DMS 273 treated with DMSO at 0.1 percent for 48 hours (cell line): ENCODE measurements at regions not wholly inside any gene's neighbourhood (a gene's known extent, or its start where the extent isn't known, plus 50 kb on each side); places are given as distances from the start of the nearest gene placed in this dataset.

Source experiments
- DNase-seq: peaks from one replicate; lab custom pipeline; 2025; lab: John Stamatoyannopoulos, UW

DNA sequence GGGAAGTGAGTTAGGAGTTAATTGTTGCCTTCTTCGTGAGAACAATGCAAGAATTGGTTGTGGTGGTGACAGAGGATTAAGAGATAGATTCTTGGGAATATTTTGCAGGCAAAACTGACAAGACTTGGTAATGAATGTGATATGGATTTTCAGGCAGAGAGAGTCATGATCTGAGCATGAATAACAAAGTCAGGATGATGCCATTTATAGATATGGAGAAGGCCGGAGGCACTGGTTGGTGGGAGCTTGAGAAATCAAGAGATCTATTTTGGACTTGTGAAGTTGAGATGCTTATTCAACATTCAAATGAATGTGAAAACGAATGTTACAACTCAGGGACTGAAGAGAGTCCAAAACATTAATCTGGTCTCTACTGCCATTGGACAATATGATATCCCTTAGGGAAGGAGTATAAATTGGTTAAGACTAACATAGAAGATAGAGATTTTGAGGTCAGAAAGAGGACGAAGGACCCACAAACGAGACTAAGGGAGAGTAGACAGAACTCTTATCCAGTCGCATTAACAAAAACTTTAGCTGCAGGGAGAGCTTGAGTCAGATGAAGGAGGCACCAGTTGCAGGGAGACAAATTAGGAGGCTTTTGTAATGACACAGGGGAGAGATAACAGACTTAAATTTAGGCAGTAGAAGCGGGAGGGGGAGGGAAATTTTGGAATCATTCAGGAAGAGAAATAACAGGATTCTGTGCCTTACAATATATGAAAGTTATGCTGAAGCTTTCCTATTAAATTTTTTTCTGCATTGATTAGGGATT, 1090.6 kb downstream of the GALC start:
- no peak for DNase-seq

DNA sequence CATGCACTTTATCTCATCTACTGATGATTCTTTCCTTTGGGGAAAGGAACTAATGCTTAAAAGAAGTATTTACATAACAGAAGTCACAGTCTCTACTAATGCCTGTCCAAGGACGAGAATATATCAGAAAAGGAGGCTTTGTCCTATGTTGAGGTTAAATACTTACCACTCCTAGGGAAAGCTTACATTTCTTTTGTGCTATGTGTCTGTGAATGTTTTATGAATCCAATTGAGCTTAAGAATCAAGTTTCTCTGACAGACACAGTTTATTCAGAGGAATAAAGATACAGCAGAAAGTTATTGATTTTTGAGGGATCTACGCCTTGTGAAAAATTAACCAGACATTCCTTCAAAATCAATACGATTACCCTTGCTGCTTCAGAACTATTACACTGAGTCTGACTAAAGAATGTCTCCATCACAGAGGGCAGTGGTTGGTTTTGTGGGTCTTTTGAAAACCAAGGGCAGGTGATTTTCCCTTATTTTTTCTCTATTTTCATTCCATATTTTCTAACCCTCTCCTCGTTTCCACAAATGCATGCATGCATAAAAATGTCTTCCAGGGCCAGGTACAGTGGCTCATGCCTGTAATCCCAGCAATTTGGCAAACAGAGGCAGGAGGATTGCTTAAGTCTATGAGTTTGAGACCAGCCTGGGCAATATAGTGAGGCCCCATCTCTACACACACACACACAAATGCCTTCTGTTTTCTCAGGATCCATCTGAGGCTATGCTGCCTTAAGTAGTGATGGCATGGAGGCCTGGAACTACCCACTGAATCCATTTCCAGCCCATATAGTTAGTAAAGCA, 1095.1 kb downstream of the GALC start:
- DNase-seq, result no peak

DNA sequence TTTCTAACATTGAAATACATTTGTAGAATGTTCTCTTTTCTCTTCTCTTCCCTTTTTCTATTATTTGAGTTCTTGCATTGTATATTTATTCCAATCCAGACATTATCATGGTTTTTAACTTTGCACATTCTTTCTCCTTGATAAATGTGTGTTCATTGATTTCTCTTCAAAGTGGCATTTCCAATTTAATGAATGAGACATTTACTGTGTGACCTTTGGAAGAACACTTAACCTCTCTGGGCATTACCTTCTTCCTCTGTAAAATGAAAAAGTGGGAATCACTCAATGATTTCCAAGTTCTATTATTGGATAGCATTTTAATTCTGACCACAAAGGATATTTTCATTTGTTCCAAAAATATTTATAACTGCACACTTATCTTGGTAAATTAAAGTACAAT, 1095.8 kb downstream of the GALC start:
- no peak for DNase-seq

DNA sequence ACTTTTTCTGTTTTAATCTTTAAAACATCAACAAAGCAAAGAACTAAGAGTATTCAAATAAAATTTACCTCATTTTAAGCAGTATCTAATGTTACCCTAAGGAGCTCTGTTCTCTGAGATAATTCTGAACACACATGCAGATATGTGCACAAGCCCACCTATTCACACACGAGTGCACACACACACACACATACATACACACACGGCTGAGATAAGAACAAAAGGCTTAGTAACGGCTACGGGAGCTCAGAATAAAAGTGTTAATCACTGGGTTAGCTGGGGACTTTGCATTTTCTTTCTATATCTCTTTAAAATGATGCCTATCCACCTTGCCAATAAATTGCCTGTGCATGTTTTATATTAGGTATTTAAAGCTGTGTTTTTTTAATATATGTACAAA, 1096.3 kb downstream of the GALC start:
- no peak for DNase-seq

DNA sequence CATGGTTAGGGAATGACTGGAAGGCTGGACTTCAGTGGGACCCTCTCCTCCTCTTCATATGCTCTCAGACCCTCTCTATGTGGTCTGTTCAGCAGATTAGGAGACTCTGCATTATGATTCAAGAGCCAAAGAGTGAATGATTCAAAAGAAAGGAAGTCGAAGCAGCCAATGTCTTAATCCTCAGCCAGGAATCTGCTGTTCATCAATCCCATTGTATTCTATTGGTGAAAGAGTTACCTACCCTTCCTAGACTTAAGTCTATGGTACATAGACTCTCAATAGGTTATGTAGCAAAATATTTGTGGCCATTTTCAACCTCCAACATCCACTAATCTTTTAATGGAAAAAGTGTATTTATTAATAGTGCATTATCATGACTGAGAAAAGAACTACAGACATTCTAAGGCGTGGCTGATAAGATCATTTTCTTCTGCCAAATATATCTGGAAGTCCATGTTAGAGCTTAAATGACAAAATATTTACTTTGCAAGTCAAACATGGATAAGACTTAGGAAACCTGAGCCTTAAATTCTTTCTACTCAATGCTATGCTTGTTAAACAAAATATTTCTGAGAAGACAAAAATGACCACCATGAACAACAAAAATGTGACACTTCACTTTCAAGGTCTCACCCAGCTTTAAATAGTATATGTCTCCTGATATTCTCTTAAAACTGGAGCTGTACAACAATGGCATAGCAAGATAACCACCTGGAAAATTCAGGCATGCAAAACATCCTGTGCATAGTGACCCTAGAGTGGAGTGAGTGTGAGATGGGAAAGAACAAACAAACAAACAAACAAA, 1100.6 kb downstream of the GALC start:
- no peak for DNase-seq

DNA sequence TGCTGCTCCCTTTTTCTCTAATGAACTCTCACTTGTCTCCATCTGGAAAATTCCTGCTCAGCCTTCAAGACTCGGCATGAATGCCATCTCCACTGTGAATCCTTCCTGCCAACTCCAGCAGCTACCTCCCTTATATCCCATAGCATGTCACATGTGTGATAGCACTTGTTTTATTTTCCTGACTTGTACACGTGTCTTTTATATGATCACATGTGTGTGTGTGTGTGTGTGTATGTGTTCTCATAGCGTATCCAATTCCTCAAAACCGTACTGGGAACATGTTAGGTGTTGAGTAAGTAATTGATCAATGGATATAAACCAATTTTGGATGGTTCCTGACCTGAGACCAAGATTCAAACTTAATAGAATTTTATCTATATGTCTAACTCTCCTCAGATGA, 1107.7 kb downstream of the GALC start:
- no peak for DNase-seq

DNA sequence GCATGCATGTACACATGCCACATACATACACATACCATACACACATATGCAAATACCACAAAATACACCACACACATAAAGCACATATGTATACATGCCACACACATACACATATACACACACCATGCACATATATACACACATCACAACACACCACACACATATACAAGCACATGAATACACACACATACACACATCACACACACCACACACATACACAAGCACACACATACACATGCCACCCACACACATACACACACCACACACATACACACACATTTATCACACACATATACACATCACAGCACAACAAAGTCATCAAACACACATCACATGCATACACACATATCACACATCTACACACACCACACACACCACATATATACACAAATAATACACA, 1108.5 kb downstream of the GALC start:
- no peak for DNase-seq

DNA sequence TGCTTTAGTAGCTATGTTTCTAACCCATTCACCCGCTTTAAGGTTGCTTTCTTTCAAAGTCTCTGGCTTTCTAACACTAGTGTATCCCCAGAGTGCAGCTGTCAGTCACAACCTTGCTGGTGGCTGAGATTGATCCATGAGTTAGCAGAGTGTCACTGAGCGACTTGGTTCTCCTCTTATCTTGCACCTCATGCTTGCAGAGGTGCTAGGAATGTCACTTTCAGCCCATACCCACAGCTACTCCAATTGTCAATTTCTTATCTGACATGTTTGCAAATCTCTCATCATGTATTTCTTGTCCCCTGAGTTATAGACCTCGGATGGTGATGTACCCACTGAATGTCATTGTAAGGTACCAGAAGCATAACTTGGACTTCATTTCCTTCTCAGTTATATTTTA, 1110.2 kb downstream of the GALC start:
- no peak for DNase-seq

DNA sequence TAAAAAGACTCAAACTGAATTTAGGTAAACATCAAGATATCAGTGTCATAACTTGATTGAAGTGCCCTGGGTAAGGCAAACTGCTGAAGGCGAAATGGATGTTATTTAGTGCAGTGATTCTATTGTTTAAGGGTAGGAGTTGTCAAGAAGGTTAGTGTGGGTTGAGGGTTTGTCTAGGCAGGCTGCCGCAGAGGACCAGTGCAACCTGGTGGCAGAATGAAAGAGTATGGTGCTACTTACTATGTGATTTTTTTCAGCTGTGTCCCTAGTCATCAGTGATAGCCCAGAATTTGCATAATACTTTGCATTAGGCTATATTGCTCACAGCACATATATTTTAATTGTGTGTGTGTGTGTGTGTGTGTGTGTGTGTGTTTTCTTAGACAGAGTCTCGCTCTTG, 1127.0 kb downstream of the GALC start:
- no peak for DNase-seq

DNA sequence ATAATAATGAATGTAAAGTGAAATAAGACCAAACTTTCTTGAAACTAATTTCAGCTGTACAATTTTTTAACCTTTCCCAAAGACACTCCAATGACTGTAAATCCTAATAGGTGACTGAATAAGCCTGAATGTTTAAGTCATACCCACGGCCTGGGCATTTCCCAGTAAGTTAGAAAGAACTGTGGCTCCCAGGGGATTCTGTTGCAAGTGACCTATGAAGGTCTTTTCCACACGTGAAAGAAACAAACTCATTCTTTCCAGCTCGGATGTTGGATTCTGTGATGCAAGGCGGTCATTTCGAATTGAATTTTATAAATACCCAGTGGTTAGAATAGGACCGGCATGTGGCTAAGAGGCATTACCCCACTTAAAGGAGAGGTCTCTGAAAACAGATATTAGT, 1134.4 kb downstream of the GALC start:
- no peak for DNase-seq

DNA sequence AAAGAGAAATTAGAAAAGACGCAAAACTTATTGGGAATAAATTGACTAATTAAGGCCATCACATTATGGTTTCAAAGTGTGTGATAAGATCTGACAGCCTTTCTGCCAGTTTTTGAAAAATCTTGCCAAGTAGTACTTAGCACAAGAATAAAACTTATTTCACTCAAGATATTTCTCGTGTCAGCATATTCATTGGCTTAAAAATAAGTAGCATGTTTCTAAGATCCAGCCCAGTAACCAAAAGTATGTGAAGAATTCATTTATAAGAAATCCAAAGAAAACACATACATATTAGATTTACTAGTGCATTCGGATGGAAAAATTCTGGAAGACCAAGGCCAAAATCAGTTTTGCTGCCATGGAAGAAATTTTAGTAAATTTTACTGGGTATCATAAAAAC, 1135.0 kb downstream of the GALC start:
- no peak for DNase-seq

DNA sequence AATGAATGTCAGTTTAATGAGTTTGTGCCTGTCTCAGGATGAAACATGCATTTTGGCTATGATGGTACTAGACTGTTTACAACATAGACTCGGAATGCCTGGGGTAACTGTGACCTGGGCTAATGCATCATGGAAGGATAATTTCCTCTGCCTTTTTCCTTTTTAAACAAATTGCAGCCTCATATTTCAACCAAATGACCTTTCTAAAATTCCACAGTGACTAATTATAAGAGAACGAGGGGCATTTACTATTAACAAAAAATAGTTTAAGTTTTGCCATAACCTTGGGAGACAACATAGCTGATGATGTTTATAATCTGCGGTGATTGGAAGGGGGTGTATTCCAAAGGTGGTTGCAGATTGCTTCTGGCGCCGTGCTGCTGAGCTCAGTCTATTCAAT, 1140.5 kb downstream of the GALC start:
- no peak for DNase-seq

DNA sequence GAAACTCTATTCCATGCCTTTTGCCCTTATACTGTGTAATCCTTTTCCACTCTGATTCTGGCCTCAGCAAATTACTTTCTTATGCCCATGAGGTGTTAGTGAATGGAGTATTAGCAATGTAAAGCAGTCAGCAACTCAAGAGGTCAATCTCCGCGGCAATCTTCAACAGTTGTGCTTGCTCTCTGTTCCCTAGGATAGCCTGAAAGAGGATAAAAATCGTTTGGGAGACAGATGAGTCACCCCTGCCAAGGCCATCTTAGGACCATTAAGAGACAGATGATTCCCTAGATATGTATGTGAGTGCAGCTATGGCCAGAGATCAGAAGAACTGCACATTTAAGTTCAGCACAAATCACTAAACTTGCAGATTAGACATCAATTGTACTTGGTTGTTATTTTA, 1145.8 kb downstream of the GALC start:
- DNase-seq, result no peak

DNA sequence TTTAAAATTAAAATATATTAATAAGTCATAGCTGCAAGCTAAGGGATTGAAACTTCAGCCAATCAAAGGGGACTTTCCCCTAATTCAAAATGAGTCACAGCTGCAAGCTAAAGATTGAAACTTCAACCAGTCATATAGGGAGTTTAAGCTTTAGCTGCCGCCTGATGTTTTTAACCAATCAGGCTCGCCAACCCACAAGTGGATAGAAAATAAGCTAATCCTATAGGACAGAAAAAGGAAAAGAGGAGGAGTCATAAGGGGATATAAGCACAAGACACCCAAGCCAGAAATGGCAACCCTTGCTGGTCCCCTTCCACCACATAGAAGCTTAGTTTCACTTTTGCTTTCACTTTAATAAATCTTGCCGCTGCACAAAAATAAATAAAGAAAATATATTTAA, 1154.6 kb downstream of the GALC start:
- DNase-seq, result no peak

DNA sequence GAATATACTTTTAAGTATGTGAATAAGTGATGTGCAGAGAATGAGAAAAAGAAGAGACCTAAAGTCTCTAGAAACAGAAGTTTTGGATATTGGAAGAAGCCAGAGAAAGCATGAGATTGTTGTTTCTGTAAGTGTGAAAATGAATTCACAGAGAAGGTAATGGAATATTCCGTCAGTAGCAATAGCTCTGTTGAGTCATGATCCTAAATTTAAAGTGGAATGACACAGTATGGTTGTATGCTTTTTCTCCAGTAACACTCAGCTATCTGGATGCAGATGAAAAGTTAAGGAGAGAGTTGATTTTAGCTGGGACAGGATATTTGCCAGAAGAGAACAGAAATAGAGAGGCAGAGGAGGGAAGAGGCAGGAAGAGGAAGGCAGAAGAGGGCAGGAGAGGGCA, 1166.3 kb downstream of the GALC start:
- DNase-seq, result no peak

DNA sequence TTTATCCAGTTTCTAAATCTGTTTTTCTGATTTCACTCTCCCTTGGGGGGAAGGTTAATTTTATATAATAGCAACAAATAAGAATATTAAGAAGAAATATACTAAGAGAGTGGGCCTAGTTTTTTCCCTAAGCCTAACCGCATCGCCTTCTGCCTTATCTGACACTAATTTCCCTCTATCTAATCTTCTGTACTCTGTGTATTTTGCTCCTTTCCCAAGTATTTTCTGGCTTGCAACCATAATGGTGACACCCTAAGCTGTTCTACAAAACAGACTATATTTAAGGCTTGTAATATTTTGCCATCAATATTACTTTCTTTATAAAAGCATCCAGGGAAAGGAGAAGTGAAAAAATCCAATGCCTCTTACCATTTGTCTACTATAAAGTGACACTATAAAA, 1168.8 kb downstream of the GALC start:
- no peak for DNase-seq

DNA sequence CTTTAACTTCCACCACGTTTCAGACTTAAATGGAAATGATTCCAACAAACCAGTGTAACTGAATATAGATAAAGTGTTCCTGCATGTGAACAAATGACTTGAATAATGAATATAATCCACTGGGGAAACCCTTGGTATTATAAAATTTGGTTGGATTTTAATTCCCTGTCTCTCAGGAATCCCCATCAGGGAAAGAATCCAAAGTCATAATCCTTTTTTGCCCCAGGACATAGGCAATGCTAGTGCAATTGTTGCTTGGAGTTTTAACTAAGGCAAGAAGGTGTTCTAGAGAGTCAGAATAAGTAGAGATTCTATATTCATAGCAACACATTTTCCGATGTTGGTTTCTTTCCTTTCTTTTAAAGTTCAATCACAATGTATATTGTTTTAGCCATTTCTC, 1169.4 kb downstream of the GALC start:
- DNase-seq, result no peak

DNA sequence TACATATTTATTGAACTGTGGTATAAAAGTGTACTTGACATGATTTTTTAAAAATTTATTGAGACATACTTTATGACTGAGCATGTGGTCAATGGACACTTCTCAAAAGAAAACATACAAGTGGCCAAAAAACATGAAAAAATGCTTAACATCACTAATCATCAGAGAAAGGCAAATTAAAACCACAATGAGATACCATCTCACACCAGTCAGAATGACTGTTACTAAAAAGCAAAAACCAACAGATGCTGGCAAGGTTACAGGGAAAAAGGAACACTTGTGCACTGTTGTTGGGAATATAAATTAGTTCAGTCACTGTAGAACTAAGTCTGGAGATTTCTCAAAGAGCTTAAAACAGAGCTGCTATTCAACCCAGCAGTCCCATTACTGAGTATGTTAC, 1177.6 kb downstream of the GALC start:
- DNase-seq, result no peak

DNA sequence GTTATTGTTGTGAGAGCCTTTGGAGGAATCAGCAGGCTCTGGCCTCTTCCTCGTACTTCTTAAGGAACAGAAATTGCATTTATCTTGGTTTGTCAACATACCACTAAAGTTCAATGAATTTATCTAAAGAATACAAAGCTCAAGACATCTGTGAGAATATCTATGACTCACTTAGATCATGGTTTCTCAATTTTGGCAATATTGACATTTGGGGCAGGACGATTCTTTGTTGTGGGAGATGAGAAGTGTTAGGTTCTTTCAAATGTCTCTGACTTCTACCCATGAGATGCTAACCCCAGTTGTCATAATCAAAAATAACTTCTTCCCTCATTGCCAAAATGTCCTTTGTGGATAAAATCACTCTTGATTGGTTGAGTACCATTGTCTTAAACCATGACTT, 1190.3 kb downstream of the GALC start:
- no peak for DNase-seq

DNA sequence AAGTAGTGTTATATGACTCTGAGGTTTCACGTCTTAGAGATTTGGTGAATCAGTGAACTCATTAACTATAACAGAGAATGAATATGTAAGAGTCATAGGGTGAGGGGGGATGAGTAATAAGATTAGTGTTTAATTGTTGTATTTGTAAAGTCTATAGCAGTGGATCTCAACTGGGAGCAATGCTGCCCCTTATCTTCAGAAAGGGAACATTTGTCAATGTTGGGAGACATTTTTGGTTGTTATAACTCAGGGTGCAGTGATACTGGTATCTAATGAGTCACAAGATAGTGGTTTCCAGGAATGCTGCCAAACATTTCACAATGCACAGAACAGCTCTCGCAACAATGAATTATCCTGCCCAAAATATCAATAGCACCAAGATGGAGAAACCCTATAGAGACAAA, 1193.7 kb downstream of the GALC start:
- no peak for DNase-seq

DNA sequence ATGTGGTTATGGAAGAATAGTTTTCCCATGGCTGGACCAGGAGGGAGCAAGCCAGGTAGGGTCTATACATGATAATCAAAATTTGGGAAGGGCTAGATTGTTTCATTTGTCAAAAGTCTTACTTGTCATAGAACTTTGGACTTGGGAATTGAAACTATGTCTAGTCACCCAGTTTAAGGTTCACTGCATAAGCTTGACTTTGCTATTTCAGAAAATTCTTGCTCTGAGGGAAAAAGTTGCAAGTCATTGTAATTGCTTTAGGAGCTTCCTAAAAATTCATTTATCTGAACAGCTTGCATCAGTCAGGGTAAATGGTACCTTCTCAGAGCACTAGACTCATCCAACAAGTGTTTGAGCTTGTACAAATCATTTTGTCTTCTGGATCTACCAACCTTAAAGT, 1194.7 kb downstream of the GALC start:
- no peak for DNase-seq

DNA sequence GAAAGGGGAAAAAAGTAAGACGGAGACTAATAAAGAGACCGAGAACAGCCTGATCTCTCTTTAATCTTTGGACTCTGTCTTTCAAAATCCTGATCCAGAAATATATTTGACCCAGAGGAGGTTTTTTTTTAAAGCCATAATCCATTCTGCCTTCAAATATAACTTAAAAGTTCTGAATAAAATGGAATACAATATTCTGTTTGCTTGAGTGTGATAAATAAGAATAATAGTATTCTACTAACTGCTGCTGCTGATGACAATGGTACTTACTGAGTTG, 1196.0 kb downstream of the GALC start:
- DNase-seq, result no peak
